Activated CD4-positive, alpha-beta T cell treated with anti-CD3 and anti-CD28 coated beads, Interleukin-2, amount 10 ng/mL, durations not matched to agents 24 days and 14 days (primary cell): ENCODE measurements at regions not wholly inside any gene's neighbourhood (a gene's known extent, or its start where the extent isn't known, plus 50 kb on each side); places are given as distances from the start of the nearest gene placed in this dataset.
"Not testable (repeated sequence)": the region's sequence is repeated elsewhere in the genome, so short reads cannot be mapped to it uniquely, and the experiment has no call there.

Experiments
- DNase-seq: peaks from one replicate; pipeline ENCODE4 v3.0.0; 2022
- H3K27ac Mint-ChIP-seq: one replicate; pipeline ENCODE4 v1.8.0; 2022; ENCODE audit warnings: mild to moderate bottlenecking, mixed read lengths
- H3K27me3 Mint-ChIP-seq: one replicate; pipeline ENCODE4 v1.8.0; 2022; ENCODE audit warnings: mixed read lengths
- H3K36me3 Mint-ChIP-seq: one replicate; pipeline ENCODE4 v1.8.0; 2022; ENCODE audit warnings: low read depth, mild to moderate bottlenecking, mixed read lengths
- H3K4me1 Mint-ChIP-seq: one replicate; pipeline ENCODE4 v1.8.0; 2021; ENCODE audit warnings: mixed read lengths
- H3K4me3 Mint-ChIP-seq: one replicate; pipeline ENCODE4 v1.8.0; 2022; ENCODE audit warnings: mild to moderate bottlenecking, moderate library complexity, mixed read lengths
- H3K9me3 Mint-ChIP-seq: one replicate; pipeline ENCODE4 v1.8.0; 2021; ENCODE audit warnings: mixed read lengths
- intact Hi-C: fragments of 100-400 bp; cut with micrococcal nuclease; formaldehyde crosslinking; loops from one replicate; pipeline ENCODE4 v1.15.1; 2023

- intact Hi-C loops: no loop called here
- H3K27ac Mint-ChIP-seq: no peak overlapping the region
- H3K4me1 Mint-ChIP-seq: no peaks in the 10 kb centered on the region
- H3K9me3 Mint-ChIP-seq: no peaks in the 10 kb centered on the region
- H3K4me3 Mint-ChIP-seq: no peak overlapping the region
- DNase-seq: no peak
- no peaks in the 10 kb centered on the region for H3K27me3 Mint-ChIP-seq
- H3K36me3 Mint-ChIP-seq: no peaks in the 10 kb centered on the region
Measured at GRCh38 chr10:130932326-130933007, 379.1 kb downstream of the TCERG1L start.

GRCh38 chr10:130933008-130933390 lies 378.5 kb downstream of the TCERG1L start:
- Mint-ChIP-seq H3K4me3 (no peak overlapping the region), H3K27me3 (no peaks in the 10 kb centered on the region), H3K27ac (no peak overlapping the region), H3K36me3 (no peaks in the 10 kb centered on the region), H3K9me3 (no peaks in the 10 kb centered on the region), H3K4me1 (no peaks in the 10 kb centered on the region)
- DNase-seq: no peak
- intact Hi-C loops: no loop called here

GRCh38 chr10:130934293-130935127 lies 377.0 kb downstream of the TCERG1L start:
- Mint-ChIP-seq H3K27me3 (no peaks in the 10 kb centered on the region), H3K36me3 (no peaks in the 10 kb centered on the region), H3K4me3 (no peak overlapping the region), H3K9me3 (no peaks in the 10 kb centered on the region), H3K27ac (no peak overlapping the region), H3K4me1 (no peaks in the 10 kb centered on the region)
- DNase-seq: no peak
- intact Hi-C loops: no loop called here

- Mint-ChIP-seq H3K27ac (no peak overlapping the region), H3K4me3 (no peak overlapping the region), H3K27me3 (no peaks in the 10 kb centered on the region), H3K9me3 (no peaks in the 10 kb centered on the region), H3K4me1 (no peaks in the 10 kb centered on the region), H3K36me3 (no peaks in the 10 kb centered on the region)
- intact Hi-C loops: no loop called here
- no peak for DNase-seq
Measured at GRCh38 chr10:130935128-130935439, 376.4 kb downstream of the TCERG1L start.

GRCh38 chr10:130935897-130936550 lies 375.5 kb downstream of the TCERG1L start:
- Mint-ChIP-seq H3K4me3 (no peak overlapping the region), H3K27me3 (no peaks in the 10 kb centered on the region), H3K27ac (no peak overlapping the region), H3K4me1 (no peaks in the 10 kb centered on the region), H3K36me3 (no peaks in the 10 kb centered on the region), H3K9me3 (no peaks in the 10 kb centered on the region)
- intact Hi-C loops: no loop called here
- DNase-seq: no peak

GRCh38 chr10:130936851-130937250 lies 374.7 kb downstream of the TCERG1L start:
- no peaks in the 10 kb centered on the region for H3K9me3 Mint-ChIP-seq
- no peak overlapping the region for H3K4me3 Mint-ChIP-seq
- no peaks in the 10 kb centered on the region for H3K4me1 Mint-ChIP-seq
- intact Hi-C loops: no loop called here
- no peak for DNase-seq
- no peaks in the 10 kb centered on the region for H3K27me3 Mint-ChIP-seq
- no peak overlapping the region for H3K27ac Mint-ChIP-seq
- H3K36me3 Mint-ChIP-seq: no peaks in the 10 kb centered on the region

GRCh38 chr10:130938051-130938450 lies 373.5 kb downstream of the TCERG1L start:
- H3K9me3 Mint-ChIP-seq: no peaks in the 10 kb centered on the region
- no peaks in the 10 kb centered on the region for H3K4me1 Mint-ChIP-seq
- H3K27me3 Mint-ChIP-seq: no peaks in the 10 kb centered on the region
- no peak overlapping the region for H3K4me3 Mint-ChIP-seq
- DNase-seq: no peak
- no peaks in the 10 kb centered on the region for H3K36me3 Mint-ChIP-seq
- intact Hi-C loops: no loop called here
- H3K27ac Mint-ChIP-seq: no peak overlapping the region

GRCh38 chr10:130938891-130939290 lies 372.6 kb downstream of the TCERG1L start:
- H3K27ac Mint-ChIP-seq, H3K36me3 Mint-ChIP-seq, H3K9me3 Mint-ChIP-seq, H3K4me3 Mint-ChIP-seq, intact Hi-C loops, H3K4me1 Mint-ChIP-seq, DNase-seq, H3K27me3 Mint-ChIP-seq: not testable (repeated sequence)

- intact Hi-C loops: no loop called here
- Mint-ChIP-seq H3K27me3 (no peaks in the 10 kb centered on the region), H3K9me3 (no peaks in the 10 kb centered on the region), H3K4me1 (no peaks in the 10 kb centered on the region), H3K36me3 (no peaks in the 10 kb centered on the region), H3K27ac (no peak overlapping the region), H3K4me3 (no peak overlapping the region)
- DNase-seq: no peak
Measured at GRCh38 chr10:130941886-130942285, 369.6 kb downstream of the TCERG1L start.

GRCh38 chr10:130952086-130952485 lies 359.4 kb downstream of the TCERG1L start:
- DNase-seq: no peak
- H3K4me1 Mint-ChIP-seq: no peaks in the 10 kb centered on the region
- no peak overlapping the region for H3K27ac Mint-ChIP-seq
- H3K9me3 Mint-ChIP-seq: no peaks in the 10 kb centered on the region
- no peak overlapping the region for H3K4me3 Mint-ChIP-seq
- no peaks in the 10 kb centered on the region for H3K36me3 Mint-ChIP-seq
- intact Hi-C loops: no loop called here
- H3K27me3 Mint-ChIP-seq: no peaks in the 10 kb centered on the region

- intact Hi-C loops: no loop called here
- Mint-ChIP-seq H3K27ac (no peak overlapping the region), H3K9me3 (no peaks in the 10 kb centered on the region), H3K4me1 (no peaks in the 10 kb centered on the region), H3K27me3 (no peaks in the 10 kb centered on the region), H3K36me3 (no peaks in the 10 kb centered on the region), H3K4me3 (no peak overlapping the region)
- DNase-seq: no peak
Measured at GRCh38 chr10:130954326-130954905, 357.1 kb downstream of the TCERG1L start.

GRCh38 chr10:130956251-130956650 lies 355.3 kb downstream of the TCERG1L start:
- Mint-ChIP-seq H3K4me1 (no peaks in the 10 kb centered on the region), H3K36me3 (no peaks in the 10 kb centered on the region), H3K27ac (no peak overlapping the region), H3K27me3 (no peaks in the 10 kb centered on the region), H3K9me3 (no peaks in the 10 kb centered on the region), H3K4me3 (no peak overlapping the region)
- intact Hi-C loops: no loop called here
- no peak for DNase-seq

- H3K9me3 Mint-ChIP-seq: no peaks in the 10 kb centered on the region
- intact Hi-C loops: no loop called here
Measured at GRCh38 chr10:130957423-130957822, 354.1 kb downstream of the TCERG1L start.

GRCh38 chr10:130958003-130958402 lies 353.5 kb downstream of the TCERG1L start:
- Mint-ChIP-seq H3K27me3 (no peaks in the 10 kb centered on the region), H3K4me1 (no peaks in the 10 kb centered on the region), H3K36me3 (no peaks in the 10 kb centered on the region), H3K9me3 (no peaks in the 10 kb centered on the region), H3K27ac (no peak overlapping the region), H3K4me3 (no peak overlapping the region)
- DNase-seq: no peak
- intact Hi-C loops: no loop called here

More at GRCh38 chr10:130957423-130957822, 354.1 kb downstream of the TCERG1L start:
- Mint-ChIP-seq H3K4me3 (no peak overlapping the region), H3K27ac (no peak overlapping the region), H3K36me3 (no peaks in the 10 kb centered on the region), H3K4me1 (no peaks in the 10 kb centered on the region), H3K27me3 (no peaks in the 10 kb centered on the region)
- DNase-seq: no peak
